HG03139 (cell line): ENCODE measurements at regions not wholly inside any gene's neighbourhood (a gene's known extent, or its start where the extent isn't known, plus 50 kb on each side); places are given as distances from the start of the nearest gene placed in this dataset.
A peak's percentile ranks its signal among the peaks of the same experiment; 100 is the strongest.

Experiments
- ATAC-seq: cut with Tn5 transposase; IDR thresholded peaks from one replicate; pipeline ENCODE4 v1.9.1; 2021; ENCODE audit not compliant: unreplicated experiment

- no peak for ATAC-seq
Measured at GRCh38 chr4:89438102-89438831, 130.7 kb upstream of the GPRIN3 start.

- peak; percentile 77 for ATAC-seq
Measured at GRCh38 chr4:89434364-89434988, 126.9 kb upstream of the GPRIN3 start.

- ATAC-seq, result no peak
Measured at GRCh38 chr4:89427782-89428181, 120.2 kb upstream of the GPRIN3 start.

- ATAC-seq, result no peak
Measured at GRCh38 chr4:89425023-89425422, 117.4 kb upstream of the GPRIN3 start.

- ATAC-seq, result no peak
Measured at GRCh38 chr4:89422441-89422990, 114.9 kb upstream of the GPRIN3 start.

- ATAC-seq, result no peak
Measured at GRCh38 chr4:89420507-89420906, 112.9 kb upstream of the GPRIN3 start.

- ATAC-seq, result no peak
Measured at GRCh38 chr4:89419111-89419695, 111.6 kb upstream of the GPRIN3 start.

GRCh38 chr4:89416960-89417359 lies 109.4 kb upstream of the GPRIN3 start:
- no peak for ATAC-seq

GRCh38 chr4:89413518-89413917 lies 105.9 kb upstream of the GPRIN3 start:
- ATAC-seq, result no peak

GRCh38 chr4:89411539-89412309 lies 104.1 kb upstream of the GPRIN3 start:
- no peak for ATAC-seq

GRCh38 chr4:89410687-89411086 lies 103.1 kb upstream of the GPRIN3 start:
- ATAC-seq, result no peak

- no peak for ATAC-seq
Measured at GRCh38 chr4:89404530-89404929, 96.9 kb upstream of the GPRIN3 start.

GRCh38 chr4:89403826-89404225 lies 96.2 kb upstream of the GPRIN3 start:
- ATAC-seq, result no peak

- no peak for ATAC-seq
Measured at GRCh38 chr4:89400287-89401035, 92.9 kb upstream of the GPRIN3 start.

GRCh38 chr4:89398644-89399043 lies 91.0 kb upstream of the GPRIN3 start:
- no peak for ATAC-seq

- no peak for ATAC-seq
Measured at GRCh38 chr4:89398146-89398545, 90.5 kb upstream of the GPRIN3 start.

GRCh38 chr4:89397441-89397840 lies 89.8 kb upstream of the GPRIN3 start:
- ATAC-seq, result no peak

GRCh38 chr4:89382439-89382838 lies 74.8 kb upstream of the GPRIN3 start:
- ATAC-seq, result no peak

GRCh38 chr4:89380980-89381379 lies 73.4 kb upstream of the GPRIN3 start:
- ATAC-seq, result no peak

- no peak for ATAC-seq
Measured at GRCh38 chr4:89379511-89380044, 72.0 kb upstream of the GPRIN3 start.
